ENCODE measurements at regions not wholly inside any gene's neighbourhood (a gene's known extent, or its start where the extent isn't known, plus 50 kb on each side); places are given as distances from the start of the nearest gene placed in this dataset.

DNA sequence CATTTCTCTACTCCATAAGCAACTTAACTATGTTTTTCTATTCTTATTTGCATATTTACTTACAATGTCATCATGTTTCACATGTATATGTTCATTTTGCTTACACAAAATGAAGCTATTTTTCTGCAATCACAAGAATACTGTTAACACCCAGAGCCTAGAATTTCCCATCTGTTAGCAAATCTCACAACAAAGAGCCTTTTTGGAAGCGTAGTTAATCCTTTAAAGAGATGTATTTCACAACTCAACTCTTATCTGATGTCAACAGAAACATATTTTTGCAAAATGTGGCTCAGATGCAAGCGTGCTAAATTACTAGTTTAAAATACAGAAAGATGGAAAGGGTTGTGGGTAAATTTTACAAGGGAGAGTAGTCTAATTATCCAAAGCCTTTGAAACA is 110.6 kb upstream of the COL1A2 start (continued):
- TF ChIP-seq, protein P1, sequence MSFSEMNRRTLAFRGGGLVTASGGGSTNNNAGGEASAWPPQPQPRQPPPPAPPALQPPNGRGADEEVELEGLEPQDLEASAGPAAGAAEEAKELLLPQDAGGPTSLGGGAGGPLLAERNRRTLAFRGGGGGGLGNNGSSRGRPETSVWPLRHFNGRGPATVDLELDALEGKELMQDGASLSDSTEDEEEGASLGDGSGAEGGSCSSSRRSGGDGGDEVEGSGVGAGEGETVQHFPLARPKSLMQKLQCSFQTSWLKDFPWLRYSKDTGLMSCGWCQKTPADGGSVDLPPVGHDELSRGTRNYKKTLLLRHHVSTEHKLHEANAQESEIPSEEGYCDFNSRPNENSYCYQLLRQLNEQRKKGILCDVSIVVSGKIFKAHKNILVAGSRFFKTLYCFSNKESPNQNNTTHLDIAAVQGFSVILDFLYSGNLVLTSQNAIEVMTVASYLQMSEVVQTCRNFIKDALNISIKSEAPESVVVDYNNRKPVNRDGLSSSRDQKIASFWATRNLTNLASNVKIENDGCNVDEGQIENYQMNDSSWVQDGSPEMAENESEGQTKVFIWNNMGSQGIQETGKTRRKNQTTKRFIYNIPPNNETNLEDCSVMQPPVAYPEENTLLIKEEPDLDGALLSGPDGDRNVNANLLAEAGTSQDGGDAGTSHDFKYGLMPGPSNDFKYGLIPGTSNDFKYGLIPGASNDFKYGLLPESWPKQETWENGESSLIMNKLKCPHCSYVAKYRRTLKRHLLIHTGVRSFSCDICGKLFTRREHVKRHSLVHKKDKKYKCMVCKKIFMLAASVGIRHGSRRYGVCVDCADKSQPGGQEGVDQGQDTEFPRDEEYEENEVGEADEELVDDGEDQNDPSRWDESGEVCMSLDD (tag by site-specific recombination; IDR thresholded peaks at IDR 0.05): no peak
- no peak for TF ChIP-seq ZBTB17 (tag by site-specific recombination; IDR thresholded peaks at IDR 0.05)
- no peak for TF ChIP-seq ZNF658 (tag by site-specific recombination; IDR thresholded peaks at IDR 0.05)

DNA sequence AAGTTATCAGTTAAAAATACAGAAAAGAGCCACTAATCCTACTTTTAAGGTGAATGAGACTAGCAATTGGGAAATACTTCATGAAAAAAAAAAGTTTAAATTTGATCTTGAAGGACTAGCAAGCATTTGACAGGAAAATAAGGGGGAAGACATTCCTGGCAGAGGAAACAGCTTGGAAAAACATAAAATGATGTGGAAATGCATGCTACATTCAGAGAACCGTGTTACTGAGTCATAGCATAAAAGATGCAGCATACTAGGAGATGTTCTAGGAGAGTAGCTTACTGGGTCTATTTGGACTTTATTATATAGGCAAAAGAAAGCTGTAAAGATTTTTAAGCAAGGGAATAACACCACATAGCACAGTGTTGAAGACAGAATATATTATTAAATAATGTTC is 108.6 kb upstream of the COL1A2 start:
- Histone ChIP-seq H3K4me1 (ENCODE audit: control insufficient read depth, insufficient read depth, low read length) (no peaks in the 10 kb centered on the region), H3K4me3 (ENCODE audit: low read depth, low read length) (no peak overlapping the region), H3K9me3 (ENCODE audit: control insufficient read depth, insufficient read depth, low read depth, low read length) (no peaks in the 10 kb centered on the region), H3K36me3 (ENCODE audit: control insufficient read depth in 2 of 2, insufficient read depth in 1 of 2, low read length in 2 of 2) (no peaks in the 10 kb centered on the region), H3K27ac (ENCODE audit: extremely low read depth, low read depth, low read length) (no peak overlapping the region)
- ChIA-PET CTCF (interaction anchor here (0.6 to 1.0 kb wide), 5 partner anchors 107 to 1207 kb away, joined by 3 to 5 read pairs (median 3); no protein-coding TSS in a partner anchor), POLR2A (no interaction called here)
- no peak for TF ChIP-seq ZNF350 (tag by site-specific recombination; IDR thresholded peaks at IDR 0.05)
- no peak for TF ChIP-seq ZNF529 (tag by site-specific recombination; IDR thresholded peaks at IDR 0.05; ENCODE audit: insufficient replicate concordance)
- no peak for TF ChIP-seq YY2 (tag by site-specific recombination; IDR thresholded peaks at IDR 0.05)
- no peak for TF ChIP-seq ZNF292 (tag by site-specific recombination; IDR thresholded peaks at IDR 0.05; ENCODE audit: borderline replicate concordance, low read depth)
- no peak for TF ChIP-seq PRDM1 (tag by site-specific recombination; IDR thresholded peaks at IDR 0.05)
- no peak for TF ChIP-seq WT1 (tag by site-specific recombination; IDR thresholded peaks at IDR 0.05)
- no peak for TF ChIP-seq ZNF621 (tag by site-specific recombination; IDR thresholded peaks at IDR 0.05)
- no peak for TF ChIP-seq HOXA7 (CRISPR knock-in tag; IDR thresholded peaks at IDR 0.05; ENCODE audit: borderline replicate concordance)
- no peak for TF ChIP-seq ZNF214 (tag by site-specific recombination; IDR thresholded peaks at IDR 0.05; ENCODE audit: borderline replicate concordance)
- no peak for TF ChIP-seq GFI1B (tag by site-specific recombination; IDR thresholded peaks at IDR 0.05)
- no peak for TF ChIP-seq ZNF184 (tag by site-specific recombination; IDR thresholded peaks at IDR 0.05)

DNA sequence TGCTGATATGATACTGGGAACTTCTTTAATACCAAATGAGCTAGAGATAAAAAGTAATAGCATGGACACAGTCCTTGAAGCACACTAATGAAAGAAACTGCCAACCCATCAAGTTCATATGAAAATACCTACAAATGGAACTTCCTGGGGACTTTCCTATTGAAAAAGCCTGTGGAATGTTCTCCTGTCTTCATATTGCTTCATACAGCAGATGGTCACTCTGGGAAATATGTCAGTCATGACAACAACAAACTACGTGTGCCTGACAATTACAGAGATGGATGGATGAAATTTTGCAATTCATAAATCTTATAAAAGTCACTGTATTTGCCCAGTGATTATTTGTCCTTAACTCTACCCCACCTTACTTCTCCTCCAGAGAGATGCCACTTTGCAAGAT is 106.6 kb upstream of the COL1A2 start:
- Histone ChIP-seq H3K36me3 (ENCODE audit: control insufficient read depth in 2 of 2, insufficient read depth in 1 of 2, low read length in 2 of 2) (no peaks in the 10 kb centered on the region), H3K9me3 (ENCODE audit: control insufficient read depth, insufficient read depth, low read depth, low read length) (no peaks in the 10 kb centered on the region), H3K4me1 (ENCODE audit: control insufficient read depth, insufficient read depth, low read length) (no peaks in the 10 kb centered on the region), H3K27ac (ENCODE audit: extremely low read depth, low read depth, low read length) (no peak overlapping the region), H3K4me3 (ENCODE audit: low read depth, low read length) (no peak overlapping the region)
- CTCF ChIA-PET: interaction anchor here (0.7 to 7.1 kb wide), 21 partner anchors 8 to 1402 kb away, joined by 3 to 74 read pairs (median 6); partner anchors contain the start of gene COL1A2
- POLR2A ChIA-PET: interaction anchor here (1.0 kb wide), 1 partner anchor 107 kb away, joined by 3 read pairs; no protein-coding TSS in a partner anchor
- no peak for TF ChIP-seq ZNF16 (tag by site-specific recombination; IDR thresholded peaks at IDR 0.05; ENCODE audit: low read depth)
- TF ChIP-seq ZNF561 (tag by site-specific recombination; IDR thresholded peaks at IDR 0.05; ENCODE audit: borderline replicate concordance): no peak
- TF ChIP-seq GFI1B (tag by site-specific recombination; IDR thresholded peaks at IDR 0.05): no peak
- TF ChIP-seq, protein P2, sequence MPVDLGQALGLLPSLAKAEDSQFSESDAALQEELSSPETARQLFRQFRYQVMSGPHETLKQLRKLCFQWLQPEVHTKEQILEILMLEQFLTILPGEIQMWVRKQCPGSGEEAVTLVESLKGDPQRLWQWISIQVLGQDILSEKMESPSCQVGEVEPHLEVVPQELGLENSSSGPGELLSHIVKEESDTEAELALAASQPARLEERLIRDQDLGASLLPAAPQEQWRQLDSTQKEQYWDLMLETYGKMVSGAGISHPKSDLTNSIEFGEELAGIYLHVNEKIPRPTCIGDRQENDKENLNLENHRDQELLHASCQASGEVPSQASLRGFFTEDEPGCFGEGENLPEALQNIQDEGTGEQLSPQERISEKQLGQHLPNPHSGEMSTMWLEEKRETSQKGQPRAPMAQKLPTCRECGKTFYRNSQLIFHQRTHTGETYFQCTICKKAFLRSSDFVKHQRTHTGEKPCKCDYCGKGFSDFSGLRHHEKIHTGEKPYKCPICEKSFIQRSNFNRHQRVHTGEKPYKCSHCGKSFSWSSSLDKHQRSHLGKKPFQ (tag by site-specific recombination; IDR thresholded peaks at IDR 0.05): no peak
- no peak for TF ChIP-seq ZNF214 (tag by site-specific recombination; IDR thresholded peaks at IDR 0.05; ENCODE audit: borderline replicate concordance)
- no peak for TF ChIP-seq ZNF785 (tag by site-specific recombination; IDR thresholded peaks at IDR 0.05)
- TF ChIP-seq ZNF23 (tag by site-specific recombination; IDR thresholded peaks at IDR 0.05; ENCODE audit: borderline replicate concordance): no peak
- no peak for TF ChIP-seq BCL11A (tag by site-specific recombination; IDR thresholded peaks at IDR 0.05; ENCODE audit: low read depth)
- TF ChIP-seq ZNF596 (tag by site-specific recombination; IDR thresholded peaks at IDR 0.05): no peak
- TF ChIP-seq ZNF677 (tag by site-specific recombination; IDR thresholded peaks at IDR 0.05): no peak
- no peak for TF ChIP-seq ZNF514 (tag by site-specific recombination; IDR thresholded peaks at IDR 0.05)
- TF ChIP-seq ZBTB48 (tag by site-specific recombination; IDR thresholded peaks at IDR 0.05): no peak
